Adrenal gland (tissue), 5 donors: ENCODE measurements at regions not wholly inside any gene's neighbourhood (a gene's known extent, or its start where the extent isn't known, plus 50 kb on each side); places are given as distances from the start of the nearest gene placed in this dataset.

ENCODE experiments used
- POLR2A ChIP-seq, 2 donors: fragments of 450-650 bp; IDR thresholded peaks; one replicate each; pipeline ENCODE4 v1.6.1; 2017; ENCODE audit warnings: antibody characterized with exemption in 2 of 2, mild to moderate bottlenecking in 2 of 2, moderate library complexity in 1 of 2
- TF ChIP-seq, protein P1 (sequence below), 6 experiments: fragments of 450-650 bp in 4 of 6; fragments of 200-600 bp in 2 of 6; sonication (generic) in 1 of 6; IDR thresholded peaks; 1 replicate in 5 of 6; 2 replicates in 1 of 6; pipeline versions ENCODE4 v1.5.1 to v1.8.0; 2016 to 2021; ENCODE audit warnings: antibody characterized with exemption in 6 of 6, mild to moderate bottlenecking in 2 of 6, moderate library complexity in 1 of 6
- donor health status: DM: no; HTN: no; CAD: no.

GRCh38 chr1:61017651-61018050, 64.7 kb upstream of the NFIA start:
- no peak for TF ChIP-seq POLR2A (IDR thresholded peaks at IDR 0.05)
- TF ChIP-seq, protein P1, sequence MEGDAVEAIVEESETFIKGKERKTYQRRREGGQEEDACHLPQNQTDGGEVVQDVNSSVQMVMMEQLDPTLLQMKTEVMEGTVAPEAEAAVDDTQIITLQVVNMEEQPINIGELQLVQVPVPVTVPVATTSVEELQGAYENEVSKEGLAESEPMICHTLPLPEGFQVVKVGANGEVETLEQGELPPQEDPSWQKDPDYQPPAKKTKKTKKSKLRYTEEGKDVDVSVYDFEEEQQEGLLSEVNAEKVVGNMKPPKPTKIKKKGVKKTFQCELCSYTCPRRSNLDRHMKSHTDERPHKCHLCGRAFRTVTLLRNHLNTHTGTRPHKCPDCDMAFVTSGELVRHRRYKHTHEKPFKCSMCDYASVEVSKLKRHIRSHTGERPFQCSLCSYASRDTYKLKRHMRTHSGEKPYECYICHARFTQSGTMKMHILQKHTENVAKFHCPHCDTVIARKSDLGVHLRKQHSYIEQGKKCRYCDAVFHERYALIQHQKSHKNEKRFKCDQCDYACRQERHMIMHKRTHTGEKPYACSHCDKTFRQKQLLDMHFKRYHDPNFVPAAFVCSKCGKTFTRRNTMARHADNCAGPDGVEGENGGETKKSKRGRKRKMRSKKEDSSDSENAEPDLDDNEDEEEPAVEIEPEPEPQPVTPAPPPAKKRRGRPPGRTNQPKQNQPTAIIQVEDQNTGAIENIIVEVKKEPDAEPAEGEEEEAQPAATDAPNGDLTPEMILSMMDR (IDR thresholded peaks at IDR 0.05): no peak
